ENCODE measurements at regions not wholly inside any gene's neighbourhood (a gene's known extent, or its start where the extent isn't known, plus 50 kb on each side); places are given as distances from the start of the nearest gene placed in this dataset.
A peak's percentile ranks its signal among the peaks of the same experiment; 100 is the strongest.

DNA sequence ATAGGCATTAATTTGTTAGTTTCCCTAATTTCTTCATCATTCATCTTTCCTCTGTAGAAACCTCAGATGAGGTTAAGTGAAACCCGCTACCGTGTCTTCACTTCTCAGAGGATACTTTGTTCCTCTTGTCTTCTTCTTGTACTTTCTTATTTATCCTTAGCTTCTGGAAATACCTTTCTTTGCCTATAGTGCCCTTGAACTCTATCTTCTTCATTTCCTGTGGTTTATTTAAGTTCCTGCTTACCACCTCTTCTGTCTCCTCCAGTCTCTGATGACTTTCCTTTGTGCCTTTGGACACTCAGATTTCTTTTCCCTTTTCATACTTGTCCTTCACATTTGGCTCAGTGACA lies 159.6 kb upstream of the LEF1 start:
- WGBS (ENCODE audit: low lambda C conversion rate, missing lambda C conversion rate) = 90% methylated on average over 2 of the region's 2 CpGs
- H3K79me2 ChIP-seq = no peaks in the 10 kb centered on the region
- H3K36me3 ChIP-seq (replicated peaks; ENCODE audit: insufficient read depth, low read depth) = no peaks in the 10 kb centered on the region
- no peaks in the 10 kb centered on the region for H4K20me1 ChIP-seq (ENCODE audit: insufficient read depth, poor library complexity, severe bottlenecking)
- H3K4me1 ChIP-seq (ENCODE audit: insufficient read depth) = peaks cover 6% of the 10 kb centered on the region
- no peak overlapping the region for H3K4me3 ChIP-seq
- no peak overlapping the region for H3K27ac ChIP-seq
- TF ChIP-seq, protein P1, sequence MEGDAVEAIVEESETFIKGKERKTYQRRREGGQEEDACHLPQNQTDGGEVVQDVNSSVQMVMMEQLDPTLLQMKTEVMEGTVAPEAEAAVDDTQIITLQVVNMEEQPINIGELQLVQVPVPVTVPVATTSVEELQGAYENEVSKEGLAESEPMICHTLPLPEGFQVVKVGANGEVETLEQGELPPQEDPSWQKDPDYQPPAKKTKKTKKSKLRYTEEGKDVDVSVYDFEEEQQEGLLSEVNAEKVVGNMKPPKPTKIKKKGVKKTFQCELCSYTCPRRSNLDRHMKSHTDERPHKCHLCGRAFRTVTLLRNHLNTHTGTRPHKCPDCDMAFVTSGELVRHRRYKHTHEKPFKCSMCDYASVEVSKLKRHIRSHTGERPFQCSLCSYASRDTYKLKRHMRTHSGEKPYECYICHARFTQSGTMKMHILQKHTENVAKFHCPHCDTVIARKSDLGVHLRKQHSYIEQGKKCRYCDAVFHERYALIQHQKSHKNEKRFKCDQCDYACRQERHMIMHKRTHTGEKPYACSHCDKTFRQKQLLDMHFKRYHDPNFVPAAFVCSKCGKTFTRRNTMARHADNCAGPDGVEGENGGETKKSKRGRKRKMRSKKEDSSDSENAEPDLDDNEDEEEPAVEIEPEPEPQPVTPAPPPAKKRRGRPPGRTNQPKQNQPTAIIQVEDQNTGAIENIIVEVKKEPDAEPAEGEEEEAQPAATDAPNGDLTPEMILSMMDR (IDR thresholded peaks at IDR 0.05; ENCODE audit: poor library complexity) = no peak
- TF ChIP-seq EZH2 (IDR thresholded peaks at IDR 0.05; ENCODE audit: borderline replicate concordance) = no peak
- TF ChIP-seq EZH2phosphoT487 (IDR thresholded peaks at IDR 0.05; ENCODE audit: low read depth, severe bottlenecking, unreplicated experiment) = no peak
- H3K9me2 ChIP-seq (replicated peaks; ENCODE audit: insufficient read depth) = no peaks in the 10 kb centered on the region
- no peak for DNase-seq (ENCODE audit: low spot score)
- peak overlapping the region; percentile 30 for H3K4me2 ChIP-seq
- H2AFZ ChIP-seq = no peak overlapping the region
- no peaks in the 10 kb centered on the region for H3K9me3 ChIP-seq (ENCODE audit: low read depth)
- H3K27me3 ChIP-seq = no peaks in the 10 kb centered on the region

- Histone ChIP-seq H3K36me3 (replicated peaks; ENCODE audit: insufficient read depth, low read depth) (no peaks in the 10 kb centered on the region), H3K4me3 (no peak overlapping the region), H4K20me1 (ENCODE audit: insufficient read depth, poor library complexity, severe bottlenecking) (no peaks in the 10 kb centered on the region), H3K27me3 (no peaks in the 10 kb centered on the region), H3K4me1 (ENCODE audit: insufficient read depth) (peaks cover 6% of the 10 kb centered on the region), H3K27ac (no peak overlapping the region), H3K9me2 (replicated peaks; ENCODE audit: insufficient read depth) (no peaks in the 10 kb centered on the region), H3K9me3 (ENCODE audit: low read depth) (no peaks in the 10 kb centered on the region), H2AFZ (no peak overlapping the region), H3K79me2 (no peaks in the 10 kb centered on the region), H3K4me2 (peak overlapping the region; percentile 30)
- TF ChIP-seq EZH2 (IDR thresholded peaks at IDR 0.05; ENCODE audit: borderline replicate concordance) (no peak), EZH2phosphoT487 (IDR thresholded peaks at IDR 0.05; ENCODE audit: low read depth, severe bottlenecking, unreplicated experiment) (no peak)
- TF ChIP-seq, protein P1 (IDR thresholded peaks at IDR 0.05; ENCODE audit: poor library complexity) = no peak
- WGBS (ENCODE audit: low lambda C conversion rate, missing lambda C conversion rate) = 79% methylated on average over 7 of the region's 7 CpGs
- no peak for DNase-seq (ENCODE audit: low spot score)
Observed at GRCh38 chr4:108327642-108328382, 159.1 kb upstream of the LEF1 start.

DNA sequence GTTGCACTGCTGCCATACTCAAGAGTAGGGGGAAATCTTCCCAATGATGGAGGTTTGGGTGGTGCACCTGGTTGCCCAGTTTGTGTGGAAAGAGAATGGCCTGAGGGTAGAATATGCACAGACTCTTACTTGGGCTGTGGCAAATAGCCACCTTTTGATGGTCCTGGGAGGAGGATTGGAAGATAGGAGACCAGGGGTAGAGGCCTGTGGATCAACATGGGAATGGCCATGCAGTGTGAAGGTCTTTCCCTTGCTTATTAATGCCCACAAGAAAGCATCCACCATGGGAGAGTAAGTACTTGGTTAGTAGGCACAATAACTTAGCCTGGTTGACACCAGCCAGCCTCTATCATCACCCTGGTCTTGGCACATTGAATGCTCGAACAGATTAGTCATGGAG lies 156.8 kb upstream of the LEF1 start:
- WGBS (ENCODE audit: low lambda C conversion rate, missing lambda C conversion rate) = 100% methylated on average over 1 of the region's 1 CpG
- no peak for DNase-seq (ENCODE audit: low spot score)
- no peaks in the 10 kb centered on the region for H3K79me2 ChIP-seq
- TF ChIP-seq EZH2 (IDR thresholded peaks at IDR 0.05; ENCODE audit: borderline replicate concordance) = no peak
- TF ChIP-seq EZH2phosphoT487 (IDR thresholded peaks at IDR 0.05; ENCODE audit: low read depth, severe bottlenecking, unreplicated experiment) = no peak
- TF ChIP-seq, protein P1 (IDR thresholded peaks at IDR 0.05; ENCODE audit: poor library complexity) = no peak
- no peak overlapping the region for H3K27ac ChIP-seq
- no peak overlapping the region for H3K4me3 ChIP-seq
- H2AFZ ChIP-seq = no peak overlapping the region
- no peaks in the 10 kb centered on the region for H3K9me2 ChIP-seq (replicated peaks; ENCODE audit: insufficient read depth)
- H3K4me1 ChIP-seq (ENCODE audit: insufficient read depth) = peaks cover 6% of the 10 kb centered on the region
- H3K36me3 ChIP-seq (replicated peaks; ENCODE audit: insufficient read depth, low read depth) = no peaks in the 10 kb centered on the region
- H3K27me3 ChIP-seq = no peaks in the 10 kb centered on the region
- no peaks in the 10 kb centered on the region for H4K20me1 ChIP-seq (ENCODE audit: insufficient read depth, poor library complexity, severe bottlenecking)
- H3K4me2 ChIP-seq = no peak overlapping the region
- H3K9me3 ChIP-seq (ENCODE audit: low read depth) = no peaks in the 10 kb centered on the region
